GM19351 (cell line): ENCODE measurements at regions not wholly inside any gene's neighbourhood (a gene's known extent, or its start where the extent isn't known, plus 50 kb on each side); places are given as distances from the start of the nearest gene placed in this dataset.
"Not testable (repeated sequence)": the region's sequence is repeated elsewhere in the genome, so short reads cannot be mapped to it uniquely, and the experiment has no call there.

ENCODE experiments used
- ATAC-seq: cut with Tn5 transposase; IDR thresholded peaks from one replicate; pipeline ENCODE4 v1.9.1; 2021; ENCODE audit warnings: mild to moderate bottlenecking, moderate library complexity; ENCODE audit not compliant: unreplicated experiment

GRCh38 chr18:35770376-35771014, 189.0 kb downstream of the GALNT1 start:
- ATAC-seq: peak; percentile 65

DNA sequence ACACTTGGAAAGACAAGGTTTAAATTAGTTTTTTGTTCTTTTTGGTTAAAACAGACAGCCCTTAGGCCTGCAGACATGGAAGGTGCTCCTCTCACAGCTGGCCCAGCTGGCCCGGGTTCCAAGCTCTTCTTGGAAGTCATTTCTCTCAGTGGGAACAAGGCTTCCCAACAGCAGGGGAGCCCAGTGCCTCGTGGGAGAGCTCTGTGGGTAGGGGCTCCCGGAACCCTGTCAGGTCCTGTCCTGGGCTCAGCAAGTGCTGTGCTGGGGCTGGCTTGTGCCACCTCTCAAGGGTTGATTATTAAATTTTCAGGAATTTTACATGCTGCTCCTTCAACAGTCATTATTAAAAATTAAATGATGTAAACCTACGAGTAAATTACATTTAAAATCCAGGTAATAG, 189.6 kb downstream of the GALNT1 start:
- ATAC-seq: no peak

DNA sequence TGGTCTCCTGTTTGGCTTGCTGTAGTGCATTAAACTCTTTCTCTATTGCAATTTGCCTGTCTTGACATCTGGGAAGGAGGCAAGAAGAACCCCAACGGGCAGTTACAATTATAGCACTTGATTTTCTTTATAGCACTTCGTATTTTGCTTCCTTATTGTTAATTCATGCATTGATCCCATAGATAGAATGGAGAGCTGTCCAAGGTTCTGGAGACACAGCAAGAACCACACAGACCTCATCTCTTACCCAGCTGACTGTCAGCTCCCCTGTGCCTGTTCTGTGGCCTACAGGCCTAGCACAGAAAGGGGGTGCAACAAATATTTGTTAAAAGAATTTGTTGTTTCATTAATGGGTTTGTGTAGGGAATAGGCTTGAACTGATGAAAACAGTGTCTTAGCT, 194.3 kb downstream of the GALNT1 start:
- ATAC-seq: no peak

DNA sequence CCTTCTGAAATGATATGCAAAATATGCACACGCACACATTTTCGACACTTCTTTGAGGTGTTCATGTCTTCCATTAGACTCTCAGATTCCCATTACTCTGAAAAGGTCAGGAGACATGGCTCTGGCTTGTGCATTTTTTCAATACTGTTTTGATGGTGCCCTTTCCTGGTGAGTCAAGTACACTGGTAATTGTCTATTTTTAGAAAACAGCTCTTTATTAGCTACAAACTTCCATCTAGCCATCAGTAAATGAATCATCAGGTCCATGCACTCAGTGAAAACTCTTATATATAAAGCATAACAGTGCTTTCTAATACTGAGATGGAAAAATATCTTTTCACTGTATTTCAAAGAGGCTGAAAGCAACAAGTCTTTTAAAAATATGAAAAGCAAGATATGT, 194.9 kb downstream of the GALNT1 start:
- no peak for ATAC-seq

- no peak for ATAC-seq
These were observed 195.4 kb upstream of the RMP24 start for GRCh38 chr18:35777039-35777438.

DNA sequence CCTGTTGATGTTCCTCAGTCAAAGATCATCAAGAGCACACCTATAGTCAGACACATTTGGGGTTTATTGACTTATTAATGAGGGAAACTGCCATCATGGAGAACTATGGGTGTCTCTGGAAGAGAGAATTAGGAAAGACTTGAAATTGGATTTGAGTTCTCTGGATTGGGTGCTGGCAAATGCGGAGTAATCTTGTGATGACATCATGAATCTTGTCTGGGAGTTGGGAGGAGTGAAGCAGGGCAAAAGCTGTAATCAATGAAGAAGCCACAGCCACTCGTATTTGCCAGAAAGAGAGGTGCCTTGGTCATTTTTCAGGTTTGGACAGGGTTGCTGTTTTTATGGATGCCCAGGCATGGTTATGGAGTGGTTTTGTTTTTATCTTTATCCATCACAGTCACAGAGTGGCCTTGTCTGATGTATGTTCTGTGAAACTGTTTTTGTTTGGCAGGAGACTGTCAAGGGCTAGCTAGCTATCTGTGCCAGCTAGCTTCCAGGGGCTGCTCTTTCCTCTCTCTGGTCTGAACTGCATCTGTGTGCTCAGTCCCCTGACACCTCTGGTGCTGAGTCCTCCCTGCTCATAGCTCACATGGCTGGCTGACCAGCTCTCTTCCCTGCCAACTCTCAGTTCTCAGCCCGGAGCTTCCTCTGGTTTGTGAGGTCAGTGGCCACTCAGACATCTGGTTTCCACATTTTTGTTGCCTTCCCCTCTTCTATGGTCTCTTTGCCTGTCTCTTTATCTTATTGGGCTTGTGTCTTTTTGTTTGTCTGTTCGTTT, 193.4 kb upstream of the RMP24 start:
- ATAC-seq: no peak

DNA sequence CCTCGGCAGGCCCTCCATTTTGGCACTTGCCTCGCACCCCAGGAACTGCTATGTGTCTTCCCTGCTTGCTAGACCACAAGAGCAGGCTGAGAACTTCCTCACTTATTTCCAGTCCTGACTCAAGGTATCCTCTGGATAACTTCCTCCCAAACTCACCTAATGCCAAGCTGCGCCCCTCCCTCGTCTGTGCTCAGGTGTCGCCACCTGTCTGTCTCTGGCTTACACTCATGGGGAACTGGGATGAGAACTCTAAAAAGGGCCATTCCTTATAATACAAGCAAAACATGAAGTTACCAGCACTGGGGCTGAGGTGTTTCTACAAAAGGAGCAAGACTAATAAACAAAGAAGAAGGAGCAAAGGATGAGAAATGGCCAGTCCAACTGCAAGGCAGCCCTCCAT, 191.5 kb upstream of the RMP24 start:
- ATAC-seq: no peak

DNA sequence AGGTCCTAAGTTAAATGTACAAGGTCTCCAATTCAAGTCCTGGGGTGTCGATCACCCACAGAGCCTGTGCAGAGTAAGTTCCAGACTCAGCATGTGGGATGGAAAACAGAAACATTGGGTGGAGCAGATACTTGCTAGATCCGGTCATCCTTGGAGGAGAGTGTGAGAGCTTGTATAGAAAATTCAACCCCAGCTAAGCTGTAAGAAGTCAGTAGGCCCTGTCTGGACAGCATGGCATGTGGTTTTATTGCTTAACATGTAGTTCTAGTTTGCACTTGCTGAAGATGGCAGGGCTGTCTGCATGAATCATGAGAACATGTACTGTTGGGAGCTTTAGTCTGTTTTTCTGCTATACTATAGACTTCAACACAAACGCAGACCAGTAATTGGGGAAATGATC, 189.6 kb upstream of the RMP24 start:
- no peak for ATAC-seq

DNA sequence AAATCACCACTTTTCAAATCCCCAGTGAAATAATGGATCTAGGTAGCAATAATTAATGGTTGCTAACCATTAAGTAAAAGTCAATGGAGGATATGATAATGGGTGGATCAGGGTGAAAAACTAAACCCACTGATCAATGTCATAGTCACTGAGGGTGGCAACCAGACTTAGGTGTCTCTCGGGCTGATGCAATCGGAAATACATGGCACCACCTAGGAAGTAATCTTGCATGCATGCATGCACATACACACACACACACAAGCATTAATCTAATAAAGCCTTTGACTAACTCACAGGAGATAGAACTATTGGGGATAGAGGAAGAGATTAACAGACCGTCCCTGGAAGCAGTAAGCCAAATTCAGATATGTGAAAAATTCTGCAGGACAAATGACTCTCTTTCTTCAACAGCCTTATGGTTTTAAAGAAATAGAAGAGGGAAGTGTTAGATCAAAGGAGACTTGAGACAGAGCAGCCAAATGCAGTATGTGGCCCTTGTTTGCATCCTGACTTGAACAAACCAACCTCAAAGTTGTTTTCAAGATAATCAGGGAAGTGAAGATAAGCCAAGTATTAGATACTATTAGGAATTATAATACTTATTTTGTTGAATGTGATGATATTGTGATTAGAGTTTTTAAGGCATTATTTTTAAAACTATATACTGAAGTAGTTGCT, 186.0 kb upstream of the RMP24 start:
- no peak for ATAC-seq

- no peak for ATAC-seq
These were observed 182.9 kb upstream of the RMP24 start for GRCh38 chr18:35789543-35789942.

GRCh38 chr18:35797948-35798347, 174.5 kb upstream of the RMP24 start:
- no peak for ATAC-seq

DNA sequence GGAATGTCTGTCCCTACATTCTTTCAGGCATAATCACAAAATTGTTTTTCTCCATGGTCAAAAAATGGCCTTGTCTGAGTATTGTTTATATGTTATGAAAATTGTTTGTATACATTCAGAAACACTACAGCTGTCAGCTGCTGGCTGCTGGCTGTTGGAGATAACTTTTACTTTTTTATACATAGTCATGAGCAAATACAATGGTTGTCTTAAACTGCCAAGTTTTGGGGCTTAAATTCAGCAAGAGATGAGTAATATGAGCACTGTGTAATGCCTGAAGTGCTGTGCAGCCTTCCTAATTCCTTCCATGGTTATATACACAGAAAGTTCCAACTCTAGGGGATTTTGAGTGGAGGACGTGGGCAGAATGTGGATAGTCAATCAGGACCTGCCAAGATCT, 168.9 kb upstream of the RMP24 start:
- ATAC-seq: no peak

DNA sequence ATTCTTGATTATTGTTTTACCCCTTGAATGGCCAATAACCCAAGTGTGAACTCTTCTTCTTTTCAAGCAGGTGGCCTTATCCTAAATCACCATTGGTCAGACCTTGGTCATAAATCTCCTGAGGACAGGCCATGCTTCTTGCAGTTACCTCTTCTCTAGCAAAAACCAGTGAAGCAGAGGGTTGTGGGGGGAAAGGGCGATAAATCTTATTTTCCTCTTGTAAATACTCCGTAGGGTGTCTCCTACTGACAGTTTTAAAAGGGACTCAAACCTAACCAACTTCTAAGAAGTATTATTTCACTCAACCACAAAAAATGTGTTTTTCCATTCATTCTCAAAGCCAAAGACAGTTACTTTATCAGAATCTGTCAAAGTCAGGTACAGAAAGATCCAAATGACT, 168.1 kb upstream of the RMP24 start:
- no peak for ATAC-seq

DNA sequence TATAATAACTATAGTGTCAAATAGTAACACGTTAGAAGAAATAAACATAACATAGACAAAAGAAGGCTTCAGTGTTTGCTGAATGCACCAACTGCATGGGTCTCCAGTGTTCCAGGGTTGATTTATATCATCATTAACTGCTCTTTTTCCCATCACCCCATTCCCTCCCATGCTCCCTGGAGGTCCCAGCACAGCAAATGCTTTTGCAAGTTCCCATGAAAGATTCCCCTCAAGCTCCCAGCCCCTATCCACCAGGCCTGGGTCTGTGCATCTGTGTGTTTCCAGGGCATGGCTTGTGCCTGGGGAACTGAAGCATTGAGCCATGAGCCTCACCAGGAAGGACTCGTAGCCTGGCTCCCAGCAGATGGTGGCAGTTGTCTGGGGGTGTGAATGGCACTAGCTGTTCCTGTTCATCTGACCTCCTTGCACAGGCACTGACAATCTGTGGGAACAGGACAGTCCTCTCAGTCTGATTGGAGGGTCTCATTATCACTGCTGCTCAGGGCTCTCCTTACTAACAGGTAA, 164.6 kb upstream of the RMP24 start:
- no peak for ATAC-seq

GRCh38 chr18:35808796-35809195, 163.7 kb upstream of the RMP24 start:
- ATAC-seq: no peak

DNA sequence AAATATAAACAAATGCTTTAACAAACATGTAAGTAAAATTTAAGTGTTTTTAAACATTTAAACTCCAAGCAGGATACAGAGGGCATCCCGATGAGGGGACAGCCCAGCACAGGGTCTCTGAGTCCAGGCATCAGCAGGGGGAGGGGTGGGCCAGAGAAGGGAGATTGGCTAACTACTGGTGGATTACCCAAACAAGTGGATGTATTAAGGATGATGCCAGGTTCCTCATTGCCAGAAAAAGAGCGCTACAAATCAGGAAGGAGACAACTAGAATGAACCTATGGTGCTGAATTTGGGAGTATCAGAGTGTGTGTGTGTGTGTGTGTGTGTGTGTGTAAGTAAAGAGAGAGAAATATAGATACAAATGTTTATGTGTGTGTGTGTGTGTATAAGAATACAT, 162.0 kb upstream of the RMP24 start:
- no peak for ATAC-seq

DNA sequence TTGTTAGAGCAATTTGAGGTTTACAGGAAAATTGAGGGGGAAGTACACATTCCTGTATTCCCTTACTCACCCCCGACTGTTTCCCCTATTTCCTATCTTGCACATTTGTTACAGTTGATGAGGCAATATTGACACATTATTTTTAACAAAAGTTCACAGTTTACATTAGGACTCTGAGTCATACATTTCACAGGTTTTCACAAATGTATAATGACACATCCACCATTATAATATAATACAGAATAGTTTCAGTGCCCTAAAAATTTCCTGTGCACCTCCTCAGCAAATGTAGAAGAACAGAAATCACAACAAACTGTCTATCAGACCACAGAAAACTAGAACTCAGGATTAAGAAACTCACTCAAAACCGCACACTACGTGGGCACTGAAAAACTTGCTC, 160.6 kb upstream of the RMP24 start:
- no peak for ATAC-seq

DNA sequence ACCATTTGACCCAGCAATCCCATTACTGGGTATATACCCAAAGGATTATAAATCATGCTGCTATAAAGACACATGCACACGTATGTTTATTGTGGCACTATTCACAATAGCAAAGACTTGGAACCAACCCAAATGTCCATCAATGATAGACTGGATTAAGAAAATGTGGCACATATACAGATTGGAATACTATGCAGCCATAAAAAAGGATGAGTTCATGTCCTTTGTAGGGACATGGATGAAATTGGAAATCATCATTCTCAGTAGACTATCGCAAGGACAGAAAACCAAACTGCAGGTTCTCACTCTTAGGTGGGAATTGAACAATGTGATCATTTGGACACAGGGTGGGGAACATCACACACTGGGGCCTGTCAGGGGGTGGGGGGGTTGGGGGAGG, 157.5 kb upstream of the RMP24 start:
- ATAC-seq: not testable (repeated sequence)

DNA sequence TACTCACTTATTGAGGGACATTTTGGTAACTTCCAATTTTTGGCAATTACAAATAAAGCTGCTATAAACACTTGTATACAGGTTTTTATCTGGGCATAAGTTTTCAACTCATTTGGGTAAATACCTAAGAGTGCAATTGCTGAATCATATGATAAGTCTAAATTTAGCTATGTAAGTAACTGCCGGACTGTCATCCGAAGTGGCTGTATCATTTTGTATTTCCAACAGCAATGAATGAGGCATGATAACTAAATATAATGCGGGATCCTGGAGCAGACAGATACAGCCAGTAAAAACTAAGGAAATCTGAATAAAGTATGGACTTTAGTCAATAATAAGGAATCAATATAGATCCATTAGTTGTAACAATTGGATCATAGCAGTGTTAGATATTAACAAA, 156.5 kb upstream of the RMP24 start:
- ATAC-seq: no peak

GRCh38 chr18:35817604-35818352, 154.7 kb upstream of the RMP24 start:
- no peak for ATAC-seq

DNA sequence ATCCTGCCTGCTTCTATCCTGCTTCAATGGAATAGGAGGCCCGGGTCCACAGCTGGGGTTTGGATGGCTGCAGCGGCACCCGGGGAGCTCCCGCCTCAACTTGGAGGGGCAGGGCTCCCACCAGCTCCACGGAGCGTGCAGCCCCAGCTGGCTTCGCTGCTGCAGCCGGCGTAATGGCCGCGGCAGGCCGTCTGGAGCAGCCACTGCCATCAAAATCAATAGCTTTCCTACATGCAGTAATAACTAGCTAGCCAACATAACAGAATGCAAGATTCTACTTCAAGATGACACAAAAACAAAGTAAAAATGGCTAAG, 154.2 kb upstream of the RMP24 start:
- no peak for ATAC-seq
